Hindlimb muscle (tissue), 1 donor: ENCODE measurements at regions not wholly inside any gene's neighbourhood (a gene's known extent, or its start where the extent isn't known, plus 50 kb on each side); places are given as distances from the start of the nearest gene placed in this dataset.
"Not testable (repeated sequence)": the region's sequence is repeated elsewhere in the genome, so short reads cannot be mapped to it uniquely, and the experiment has no call there.

ENCODE experiments used
- DNase-seq: peaks from one replicate; pipeline ENCODE4 v3.0.0-alpha.2; 2013

DNA sequence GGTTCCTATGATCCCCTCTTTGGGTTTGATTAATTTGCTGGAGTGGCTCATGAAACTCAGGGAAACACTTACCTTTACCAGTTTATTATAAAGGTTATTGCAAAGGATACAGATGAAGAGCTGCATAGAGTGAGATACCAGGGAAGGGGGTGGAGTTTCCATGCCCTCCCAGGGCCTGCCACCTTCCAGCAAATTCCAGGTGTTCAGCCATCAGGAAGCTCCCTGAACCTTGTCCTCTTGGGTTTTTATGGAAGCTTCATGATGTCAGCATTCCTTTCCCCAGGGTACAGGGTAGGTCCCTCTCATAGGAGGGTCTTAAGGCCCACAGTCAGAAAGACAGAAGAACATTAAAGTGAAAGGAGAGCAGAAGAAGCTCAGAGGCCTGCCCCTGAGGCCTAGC is 123.9 kb upstream of the DCC start:
- DNase-seq, result no peak

DNA sequence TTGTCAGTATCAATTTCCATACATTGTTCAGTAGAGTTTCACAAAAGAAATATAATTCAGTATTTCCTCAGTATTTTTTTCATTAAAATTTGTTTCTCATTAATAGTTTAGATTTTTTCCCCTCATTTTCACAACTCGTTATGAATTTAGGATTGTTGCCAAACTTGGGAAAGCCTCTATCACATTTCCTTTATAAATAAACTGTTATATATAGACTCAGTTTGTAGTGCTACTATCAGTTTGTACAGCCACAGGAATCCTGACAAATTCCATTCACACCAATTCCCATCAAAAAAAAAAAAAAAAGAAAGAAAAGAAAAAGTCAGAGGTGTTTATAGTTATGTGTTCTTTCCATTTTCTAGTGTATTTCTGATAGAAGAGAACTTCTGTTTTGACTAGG is 123.3 kb upstream of the DCC start:
- no peak for DNase-seq

GRCh38 chr18:52219102-52219501 is 120.9 kb upstream of the DCC start:
- no peak for DNase-seq

- no peak for DNase-seq
Measured at GRCh38 chr18:52220062-52220591, 119.9 kb upstream of the DCC start.

DNA sequence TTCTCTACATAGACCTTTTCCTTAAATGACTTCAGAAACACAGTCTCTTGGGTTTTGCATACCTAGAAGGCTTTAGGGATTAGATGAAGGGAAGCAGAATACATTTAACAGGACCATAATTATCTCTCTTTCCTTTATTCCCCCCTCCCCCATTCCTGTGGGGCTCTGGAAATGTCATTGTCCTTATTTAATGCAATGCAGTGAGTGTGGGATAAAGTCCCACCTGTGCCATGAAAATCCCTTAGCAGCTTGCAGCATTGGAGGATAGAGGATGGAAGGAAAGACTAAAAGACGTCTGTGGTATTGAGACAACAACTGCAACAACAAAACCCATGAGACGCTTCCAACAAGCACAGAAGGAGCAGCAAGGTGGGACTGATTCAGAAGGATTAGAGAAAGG is 117.8 kb upstream of the DCC start:
- no peak for DNase-seq

GRCh38 chr18:52227536-52227935 is 112.5 kb upstream of the DCC start:
- no peak for DNase-seq

- no peak for DNase-seq
Measured at GRCh38 chr18:52228166-52228565, 111.8 kb upstream of the DCC start.

DNA sequence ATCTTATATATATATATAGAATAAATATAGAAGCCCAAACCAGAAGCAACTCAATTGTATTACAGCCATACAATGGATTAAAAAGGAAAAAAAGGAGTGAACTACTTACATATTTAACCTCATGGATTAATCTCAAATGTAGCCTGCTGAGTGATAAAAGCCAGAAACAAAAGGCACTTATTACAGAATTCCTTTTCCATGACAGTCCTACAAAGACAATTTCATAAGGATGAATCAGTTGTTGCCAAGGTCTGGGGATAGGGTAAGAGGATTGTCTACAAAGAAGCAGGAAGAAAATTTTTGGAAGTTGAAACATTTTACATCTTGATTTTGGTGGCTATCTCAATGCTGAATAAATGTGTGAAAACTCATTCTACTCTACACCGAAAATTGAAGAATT is 103.9 kb upstream of the DCC start:
- no peak for DNase-seq

DNA sequence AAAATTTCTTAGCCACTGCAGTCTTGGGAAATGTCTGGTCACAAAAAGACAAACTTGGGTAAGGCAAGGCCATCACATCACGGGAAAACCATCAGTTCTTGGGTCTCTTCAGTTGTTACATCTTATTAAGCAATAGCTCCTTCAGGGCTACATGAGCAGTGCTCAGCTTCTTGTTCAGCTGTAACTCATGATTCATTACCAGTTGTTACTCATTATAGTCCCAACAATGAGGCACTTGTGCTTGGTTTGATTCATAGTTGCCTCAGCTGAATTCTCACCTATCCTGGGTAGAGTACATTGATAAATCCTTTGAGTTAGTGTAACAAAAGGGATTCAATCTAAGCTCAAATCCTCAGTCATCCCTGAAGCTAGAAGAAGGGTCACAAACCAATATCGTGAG is 102.4 kb upstream of the DCC start:
- no peak for DNase-seq

DNA sequence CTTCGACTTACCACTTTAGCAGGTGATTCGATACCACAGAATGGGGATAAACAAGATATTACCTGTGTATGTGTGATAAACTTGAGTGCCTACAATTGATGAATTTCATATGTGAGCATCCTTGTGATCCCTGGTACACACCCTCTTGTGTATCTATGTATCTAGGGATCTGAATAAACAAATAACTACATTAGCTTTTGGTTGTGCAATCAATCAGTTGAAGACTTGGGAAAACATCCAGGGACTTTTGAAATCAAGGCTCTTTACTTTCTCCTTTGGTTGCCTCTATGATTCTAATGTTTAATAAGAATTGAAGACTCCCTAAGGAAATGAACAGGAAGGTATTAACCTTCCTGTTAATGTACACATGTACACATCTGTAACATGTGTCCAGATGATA is 97.3 kb upstream of the DCC start:
- no peak for DNase-seq

- no peak for DNase-seq
Measured at GRCh38 chr18:52244658-52245057, 95.3 kb upstream of the DCC start.

GRCh38 chr18:52254367-52254766 is 85.6 kb upstream of the DCC start:
- no peak for DNase-seq

GRCh38 chr18:52257417-52257816 is 82.6 kb upstream of the DCC start:
- not testable (repeated sequence) for DNase-seq

DNA sequence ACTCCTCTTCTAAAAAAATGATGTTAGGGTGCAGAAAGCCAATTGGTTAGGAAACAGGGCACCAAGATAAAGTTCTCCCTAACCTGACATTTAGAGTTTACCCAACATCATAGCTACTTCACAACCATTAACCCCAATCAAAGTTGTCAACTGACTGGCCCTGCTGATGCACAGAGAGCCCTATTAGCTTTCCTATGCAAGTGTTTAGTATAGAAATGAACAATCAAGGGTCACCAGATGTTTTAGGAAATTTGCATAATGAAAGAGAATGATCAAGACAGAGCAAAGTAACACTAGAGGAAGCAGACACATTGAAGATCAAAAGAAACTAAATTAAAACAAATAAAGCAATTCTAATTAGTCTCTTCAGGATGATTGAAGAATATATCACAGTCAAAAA is 64.2 kb upstream of the DCC start:
- no peak for DNase-seq

DNA sequence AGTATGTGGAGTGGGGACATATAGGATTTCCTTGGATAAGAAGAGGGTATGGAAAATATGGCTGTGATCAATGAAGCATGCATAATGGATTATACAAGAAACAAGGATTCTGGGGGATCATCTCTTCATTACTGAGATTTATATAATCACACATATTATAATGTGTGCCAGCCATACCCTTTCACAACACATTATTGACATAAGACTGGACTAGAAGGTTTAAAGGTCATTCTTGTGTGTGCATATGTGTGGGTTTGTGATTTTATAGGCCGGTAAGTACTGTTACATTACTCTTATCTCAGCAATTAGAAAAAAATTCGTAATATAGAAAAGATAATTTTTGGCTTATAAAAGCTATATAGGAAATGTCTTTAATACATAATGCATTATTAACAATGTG is 62.2 kb upstream of the DCC start:
- DNase-seq, result no peak

DNA sequence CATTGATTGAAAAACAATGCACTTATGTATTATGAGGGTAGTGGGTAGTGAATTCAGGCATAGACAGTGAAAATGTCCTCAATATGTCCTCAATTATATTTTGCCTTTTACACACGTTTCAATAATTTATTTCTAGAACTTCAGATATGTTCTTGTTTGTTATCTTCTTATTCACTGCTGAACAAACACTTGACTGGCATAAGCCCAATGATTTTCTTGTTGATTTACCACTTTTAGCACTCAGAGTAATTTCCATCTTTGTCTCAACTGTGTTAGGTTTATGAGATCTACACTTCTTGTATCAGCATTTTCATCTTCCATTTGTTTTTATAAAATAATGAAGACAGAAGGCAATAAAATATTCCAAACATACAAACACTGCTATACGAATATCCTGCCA is 61.8 kb upstream of the DCC start:
- no peak for DNase-seq

GRCh38 chr18:52280702-52281101 is 59.3 kb upstream of the DCC start:
- DNase-seq, result no peak

GRCh38 chr18:52283927-52284326 is 56.1 kb upstream of the DCC start:
- DNase-seq, result no peak

- no peak for DNase-seq
Measured at GRCh38 chr18:52286675-52287074, 53.3 kb upstream of the DCC start.

GRCh38 chr18:52287151-52287550 is 52.8 kb upstream of the DCC start:
- no peak for DNase-seq

DNA sequence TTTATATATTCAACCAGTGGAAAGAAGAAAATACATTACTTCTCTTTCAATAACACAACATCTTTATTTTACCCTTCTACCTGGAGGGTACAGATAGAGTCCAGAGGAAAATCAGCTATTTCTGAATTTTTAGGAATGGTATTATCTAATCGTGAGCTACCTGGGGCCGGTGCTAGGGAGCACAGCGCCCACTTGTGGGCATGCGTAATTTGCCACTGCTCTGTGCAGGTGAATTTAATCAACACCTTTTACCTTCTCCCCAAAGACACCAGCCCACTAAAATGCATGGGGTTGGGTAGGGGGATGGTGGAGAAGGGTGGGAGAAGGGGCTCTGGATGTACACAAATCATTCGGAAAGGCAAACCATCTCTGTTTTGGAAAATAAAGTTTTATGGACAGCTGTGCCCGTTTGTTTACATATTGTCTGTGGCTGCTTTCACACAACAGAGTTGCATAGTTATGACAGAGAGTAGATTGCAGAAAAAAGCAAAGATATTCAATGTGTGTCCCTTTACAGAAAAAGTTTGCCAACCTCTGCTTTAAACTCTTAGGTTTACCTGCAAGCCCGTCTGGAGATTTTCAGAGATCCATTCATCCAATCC is 51.5 kb upstream of the DCC start:
- DNase-seq, result no peak

GRCh38 chr18:52289392-52289791 is 50.6 kb upstream of the DCC start:
- no peak for DNase-seq
